GM19240 (cell line): ENCODE measurements at regions not wholly inside any gene's neighbourhood (a gene's known extent, or its start where the extent isn't known, plus 50 kb on each side); places are given as distances from the start of the nearest gene placed in this dataset.

Experiments used
- DNase-seq: peaks from one replicate; pipeline ENCODE4 v3.0.0; 2011; ENCODE audit warnings: low spot score; ENCODE audit not compliant: insufficient read length

GRCh38 chr5:74164725-74165235, 475.7 kb downstream of the ENC1 start:
- DNase-seq: no peak

GRCh38 chr5:74162524-74162923, 478.0 kb downstream of the ENC1 start:
- no peak for DNase-seq

GRCh38 chr5:74161170-74161569, 479.4 kb downstream of the ENC1 start:
- no peak for DNase-seq

GRCh38 chr5:74156728-74157383, 483.7 kb downstream of the ENC1 start:
- no peak for DNase-seq

- no peak for DNase-seq
Observed at GRCh38 chr5:74155501-74155900, 485.0 kb downstream of the ENC1 start.

GRCh38 chr5:74154526-74154925, 486.0 kb downstream of the ENC1 start:
- no peak for DNase-seq

- no peak for DNase-seq
Observed at GRCh38 chr5:74153255-74153790, 487.2 kb downstream of the ENC1 start.

- DNase-seq: no peak
Observed at GRCh38 chr5:74152625-74153254, 487.8 kb downstream of the ENC1 start.

- DNase-seq: no peak
Observed at GRCh38 chr5:74152136-74152535, 488.4 kb downstream of the ENC1 start.

GRCh38 chr5:74149395-74149794, 491.1 kb downstream of the ENC1 start:
- DNase-seq: no peak

DNA sequence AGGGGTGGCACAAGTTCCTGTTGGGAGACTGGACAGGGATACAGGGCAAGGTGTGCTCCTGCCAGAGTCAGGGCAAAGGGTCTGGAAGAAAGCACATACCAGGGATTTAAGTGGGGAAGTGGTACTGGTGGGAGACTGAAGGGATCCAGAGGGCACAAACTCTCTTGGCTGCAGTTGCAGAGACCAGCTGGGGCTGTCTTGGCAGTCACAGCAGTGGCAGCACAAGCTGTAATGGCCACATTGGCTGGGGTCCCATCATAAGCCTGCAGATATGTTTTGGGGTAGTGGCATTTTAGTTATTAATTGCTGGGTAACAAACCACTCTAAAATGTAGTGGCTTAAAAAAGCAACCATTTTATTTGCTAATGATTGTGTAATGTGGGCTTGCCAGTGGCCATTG, 492.2 kb downstream of the ENC1 start:
- DNase-seq: no peak

GRCh38 chr5:74146796-74147195, 493.7 kb downstream of the ENC1 start:
- no peak for DNase-seq

GRCh38 chr5:74145951-74146350, 494.6 kb downstream of the ENC1 start:
- no peak for DNase-seq

- DNase-seq: no peak
Observed at GRCh38 chr5:74143721-74144330, 496.7 kb downstream of the ENC1 start.

DNA sequence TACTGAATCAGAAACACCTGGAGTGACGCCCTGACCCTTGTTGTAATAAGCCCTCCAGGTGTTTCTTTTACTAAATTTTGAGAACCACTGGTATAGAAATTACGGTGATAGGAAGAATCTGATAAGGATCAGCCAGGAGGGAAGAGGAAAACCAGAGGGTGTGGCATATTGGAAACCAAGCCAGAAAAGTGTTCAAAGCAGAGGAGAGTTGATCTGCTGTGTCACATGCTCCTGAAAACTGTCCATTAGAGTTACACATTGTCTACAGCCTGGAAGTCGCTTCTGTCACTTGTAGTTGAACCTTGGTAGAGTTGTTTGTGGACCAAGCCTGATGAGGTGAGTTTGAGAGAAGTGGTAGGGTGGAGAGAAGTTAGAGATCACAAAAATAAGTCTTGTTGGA, 497.4 kb downstream of the ENC1 start:
- DNase-seq: no peak

- DNase-seq: no peak
Observed at GRCh38 chr5:74141053-74141452, 499.5 kb downstream of the ENC1 start.

DNA sequence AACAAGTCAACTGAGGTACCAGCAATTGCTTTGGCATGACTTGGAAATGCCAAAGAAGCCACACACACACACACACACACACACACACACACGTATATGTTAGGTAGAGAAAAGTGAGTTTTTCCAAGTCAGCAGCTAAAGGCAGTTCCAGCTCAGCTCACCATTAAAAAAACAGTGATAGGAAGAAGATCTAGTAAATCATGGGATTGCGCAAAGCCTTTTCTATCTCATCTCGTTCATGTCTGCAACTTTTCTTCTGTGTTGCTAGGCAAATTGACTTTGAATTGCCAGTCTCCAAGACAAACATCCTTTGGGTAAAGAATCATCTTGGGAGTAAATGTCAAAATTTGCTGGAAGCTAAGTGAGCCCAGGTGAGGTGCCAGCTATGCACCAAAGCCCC, 500.1 kb downstream of the ENC1 start:
- DNase-seq: no peak

DNA sequence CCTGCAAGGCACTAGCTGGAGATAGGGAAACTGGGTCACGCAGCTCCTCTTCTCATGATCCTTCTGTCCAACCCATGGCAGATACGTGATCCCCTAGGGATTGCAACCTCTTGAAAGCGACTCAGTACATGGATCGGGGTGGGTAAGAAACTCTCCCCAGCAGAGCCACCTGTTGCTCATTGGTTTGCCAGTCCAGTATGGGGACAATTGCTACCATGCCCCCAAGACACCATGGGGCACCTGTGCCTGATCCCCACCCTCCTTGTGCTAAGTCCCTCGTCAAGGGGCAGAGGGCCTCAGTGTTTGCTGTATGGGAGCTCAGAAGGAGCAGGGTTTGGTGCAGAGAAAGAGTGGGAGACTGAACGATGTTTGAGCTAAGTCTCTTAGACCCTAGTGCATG, 500.9 kb downstream of the ENC1 start:
- DNase-seq: no peak

GRCh38 chr5:74138721-74139120, 501.8 kb downstream of the ENC1 start:
- no peak for DNase-seq

- DNase-seq: no peak
Observed at GRCh38 chr5:74136276-74136825, 504.2 kb downstream of the ENC1 start.

DNA sequence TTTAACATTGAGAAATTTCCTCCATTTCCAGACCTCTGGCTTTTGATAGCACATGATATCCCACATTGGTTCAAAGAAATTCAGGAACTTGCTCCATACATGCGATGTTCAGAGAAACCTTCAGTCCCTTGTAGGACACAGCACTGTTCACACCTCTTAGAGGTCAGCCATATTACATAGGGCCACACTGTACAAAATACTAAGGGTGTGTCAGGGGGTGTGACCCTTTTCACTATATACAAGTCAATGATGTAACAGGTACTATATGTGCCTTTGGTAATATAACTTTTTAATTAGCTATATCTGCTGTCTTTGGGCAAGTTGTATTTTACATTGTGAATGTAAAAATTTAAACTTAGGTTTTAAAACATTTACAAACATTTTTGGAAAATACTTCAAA, 505.5 kb downstream of the ENC1 start:
- no peak for DNase-seq

GRCh38 chr5:74132485-74132884, 506.5 kb downstream of the ARHGEF28 start:
- no peak for DNase-seq
